Bronchial epithelial cell (primary cell): ENCODE measurements at regions not wholly inside any gene's neighbourhood (a gene's known extent, or its start where the extent isn't known, plus 50 kb on each side); places are given as distances from the start of the nearest gene placed in this dataset.

Experiments
- DNase-seq: peaks from one replicate; pipeline ENCODE4 v3.0.0-alpha.2; 2010; ENCODE audit warnings: low read depth
- FAIRE-seq: peaks from 2 replicates; lab custom pipeline; 2011; peaks lifted over from hg19 to GRCh38; lab: Jason Lieb, UNC
- H3K27me3 ChIP-seq: 2 replicates; pipeline ENCODE4 v1.5.1; 2011; ENCODE audit warnings: low read length; ENCODE audit not compliant: control insufficient read depth, insufficient read depth
- H3K36me3 ChIP-seq: 2 replicates; pipeline ENCODE4 v1.5.1; 2011; ENCODE audit warnings: low read length; ENCODE audit not compliant: control insufficient read depth, insufficient read depth
- H3K4me3 ChIP-seq: 2 replicates; pipeline ENCODE4 v1.5.1; 2011; ENCODE audit warnings: mild to moderate bottlenecking, low read depth, low read length, control low read depth
- TF ChIP-seq, protein P1 (sequence below): IDR thresholded peaks from 2 replicates; pipeline ENCODE4 v1.5.1; 2011; ENCODE audit warnings: mild to moderate bottlenecking, moderate library complexity, low read length, control low read depth, inconsistent platforms; ENCODE audit not compliant: insufficient read depth, severe bottlenecking

DNA sequence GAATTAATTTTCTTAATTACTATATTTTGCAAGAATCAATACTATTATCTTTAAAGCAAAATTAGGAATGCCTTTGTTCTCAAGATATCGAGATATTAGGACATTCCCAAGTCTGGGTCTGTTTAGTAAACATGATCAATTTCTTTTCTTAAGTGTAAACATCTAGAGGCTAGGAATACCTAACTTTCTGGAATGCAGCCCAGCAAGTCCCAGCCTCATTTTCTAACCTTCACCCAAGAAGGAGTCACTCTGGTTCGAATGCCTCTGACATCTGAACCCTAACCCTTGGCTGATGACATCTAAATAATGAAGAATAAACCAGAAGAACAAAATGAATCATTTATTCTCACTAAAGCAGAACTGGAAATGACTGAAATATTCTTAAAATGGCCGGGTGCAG is 297.5 kb upstream of the IRX3 start:
- FAIRE-seq = no peak
- H3K4me3 ChIP-seq = no peak overlapping the region
- no peaks in the 10 kb centered on the region for H3K36me3 ChIP-seq
- TF ChIP-seq, protein P1, sequence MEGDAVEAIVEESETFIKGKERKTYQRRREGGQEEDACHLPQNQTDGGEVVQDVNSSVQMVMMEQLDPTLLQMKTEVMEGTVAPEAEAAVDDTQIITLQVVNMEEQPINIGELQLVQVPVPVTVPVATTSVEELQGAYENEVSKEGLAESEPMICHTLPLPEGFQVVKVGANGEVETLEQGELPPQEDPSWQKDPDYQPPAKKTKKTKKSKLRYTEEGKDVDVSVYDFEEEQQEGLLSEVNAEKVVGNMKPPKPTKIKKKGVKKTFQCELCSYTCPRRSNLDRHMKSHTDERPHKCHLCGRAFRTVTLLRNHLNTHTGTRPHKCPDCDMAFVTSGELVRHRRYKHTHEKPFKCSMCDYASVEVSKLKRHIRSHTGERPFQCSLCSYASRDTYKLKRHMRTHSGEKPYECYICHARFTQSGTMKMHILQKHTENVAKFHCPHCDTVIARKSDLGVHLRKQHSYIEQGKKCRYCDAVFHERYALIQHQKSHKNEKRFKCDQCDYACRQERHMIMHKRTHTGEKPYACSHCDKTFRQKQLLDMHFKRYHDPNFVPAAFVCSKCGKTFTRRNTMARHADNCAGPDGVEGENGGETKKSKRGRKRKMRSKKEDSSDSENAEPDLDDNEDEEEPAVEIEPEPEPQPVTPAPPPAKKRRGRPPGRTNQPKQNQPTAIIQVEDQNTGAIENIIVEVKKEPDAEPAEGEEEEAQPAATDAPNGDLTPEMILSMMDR = no peak
- no peaks in the 10 kb centered on the region for H3K27me3 ChIP-seq
- DNase-seq = no peak

DNA sequence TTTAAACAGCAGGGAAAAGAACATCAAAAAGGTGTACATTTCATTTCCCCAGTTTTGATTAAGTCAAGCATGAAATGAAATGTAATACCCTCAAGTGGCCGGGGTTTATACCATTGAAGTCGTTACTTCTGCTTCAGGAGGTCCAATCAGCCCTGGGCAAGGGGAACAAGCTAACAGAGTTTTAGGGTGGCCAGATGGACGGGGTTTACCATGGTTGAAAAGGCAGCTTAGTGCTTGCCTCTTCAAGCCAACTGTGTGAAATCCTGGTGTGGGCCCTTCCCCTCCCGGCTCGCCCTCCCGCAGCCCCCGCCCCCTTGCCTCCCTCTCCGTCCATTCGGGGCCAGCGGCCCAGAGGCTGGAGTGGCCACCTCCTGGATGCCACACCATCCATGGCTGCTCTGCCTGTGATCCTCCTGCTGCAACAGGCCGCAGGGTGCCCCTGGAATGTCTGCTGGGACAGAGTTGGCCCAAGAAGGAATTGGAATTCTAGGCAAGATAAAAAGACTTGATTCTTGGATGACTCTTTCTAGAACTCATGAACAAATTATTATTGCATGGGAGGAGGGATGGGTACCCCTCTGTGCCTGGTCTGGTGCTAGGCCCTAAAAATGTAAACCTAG is 296.2 kb upstream of the IRX3 start:
- TF ChIP-seq, protein P1 = no peak
- FAIRE-seq = no peak

DNA sequence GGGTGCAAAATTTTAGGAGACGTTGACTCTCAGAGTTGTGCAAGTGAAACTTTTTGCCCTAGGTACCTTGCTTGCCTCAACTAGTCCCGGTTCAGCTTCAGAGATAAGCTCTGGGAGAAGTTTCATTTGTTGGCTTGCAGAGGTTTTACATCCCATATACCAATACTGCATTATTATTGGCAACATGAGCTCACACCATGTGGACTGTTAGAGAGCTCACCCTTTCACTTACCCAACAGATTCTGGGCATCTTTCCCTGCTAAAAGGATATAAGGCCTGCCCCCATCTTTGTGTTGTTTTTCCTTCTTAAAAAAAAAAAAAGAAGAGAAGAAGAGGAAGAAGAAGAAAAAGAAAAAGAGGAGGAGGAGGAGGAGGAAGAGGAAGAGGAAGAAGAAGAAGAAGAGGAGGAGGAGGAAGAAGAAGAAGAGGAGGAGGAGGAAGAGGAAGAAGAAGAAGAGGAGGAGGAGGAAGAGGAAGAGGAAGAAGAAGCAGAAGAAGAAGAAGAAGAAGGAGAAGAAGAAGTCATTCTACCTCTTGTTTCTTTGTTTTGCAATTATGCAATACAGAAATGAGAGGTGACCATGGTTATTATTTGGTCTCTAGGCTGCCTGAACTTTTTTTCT is 292.6 kb upstream of the IRX3 start:
- no peak overlapping the region for H3K4me3 ChIP-seq
- DNase-seq = peak; percentile 14
- H3K27me3 ChIP-seq = no peaks in the 10 kb centered on the region
- no peak for FAIRE-seq
- no peaks in the 10 kb centered on the region for H3K36me3 ChIP-seq
- TF ChIP-seq, protein P1 = no peak

More for the DNA sequence above, 296.2 kb upstream of the IRX3 start:
- no peak for DNase-seq
- Histone ChIP-seq H3K36me3 (no peaks in the 10 kb centered on the region), H3K27me3 (no peaks in the 10 kb centered on the region), H3K4me3 (no peak overlapping the region)

DNA sequence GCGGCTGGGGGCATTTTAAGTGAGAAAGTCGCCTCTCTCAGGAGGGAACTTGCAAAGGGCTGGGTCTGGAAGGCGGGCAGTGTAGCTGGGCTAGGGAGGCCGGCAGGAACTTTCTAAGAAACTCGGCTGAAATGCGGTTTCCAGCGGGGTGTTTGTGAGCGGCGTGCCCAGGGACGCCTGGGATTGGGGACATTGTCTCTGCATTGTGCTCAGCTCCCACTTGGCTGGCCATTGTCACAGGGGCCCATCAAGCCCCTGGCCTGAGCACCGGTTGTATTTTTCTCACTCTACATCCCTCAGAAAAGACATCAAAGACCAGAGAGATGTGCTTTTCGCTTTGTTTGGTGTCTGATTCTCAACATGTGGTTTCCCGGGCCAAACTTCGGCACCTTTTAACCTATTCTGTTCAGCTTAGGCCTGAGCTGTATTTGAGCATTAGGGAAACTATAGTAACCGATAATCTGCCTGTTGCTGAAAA is 291.1 kb upstream of the IRX3 start:
- FAIRE-seq (no peak), DNase-seq (no peak)
- TF ChIP-seq, protein P1 = no peak
- no peak overlapping the region for H3K4me3 ChIP-seq
- H3K27me3 ChIP-seq = no peaks in the 10 kb centered on the region
- no peaks in the 10 kb centered on the region for H3K36me3 ChIP-seq

DNA sequence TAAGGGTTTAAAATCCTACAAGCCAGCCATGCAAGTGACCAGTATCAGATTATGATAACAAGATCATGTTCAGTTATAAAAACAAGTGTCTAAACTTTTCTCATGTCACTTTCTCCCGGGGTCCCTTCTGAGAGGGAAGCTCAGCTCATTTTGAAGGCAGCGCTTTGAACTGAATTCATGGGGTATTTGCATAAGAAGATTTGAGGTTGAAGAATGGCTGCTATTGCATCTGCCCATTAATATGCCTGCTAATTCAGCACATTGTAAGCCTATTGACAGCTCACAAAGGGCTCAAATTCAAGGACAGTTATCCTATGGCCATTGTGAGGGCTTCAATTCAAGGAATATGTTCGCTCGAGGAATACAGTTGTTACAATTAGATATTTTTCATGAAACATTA is 290.2 kb upstream of the IRX3 start:
- DNase-seq (no peak), FAIRE-seq (no peak)
- TF ChIP-seq, protein P1 = no peak
- Histone ChIP-seq H3K27me3 (no peaks in the 10 kb centered on the region), H3K36me3 (no peaks in the 10 kb centered on the region), H3K4me3 (no peak overlapping the region)
